H1 (cell line): ENCODE measurements at regions not wholly inside any gene's neighbourhood (a gene's known extent, or its start where the extent isn't known, plus 50 kb on each side); places are given as distances from the start of the nearest gene placed in this dataset.

Source experiments
- BRCA1 ChIP-seq: IDR thresholded peaks from 2 replicates; pipeline ENCODE4 v1.6.1; 2012; ENCODE audit warnings: low read depth, low read length, improper control_type of control experiment
- CEBPB ChIP-seq: IDR thresholded peaks from 2 replicates; pipeline ENCODE4 v1.6.1; 2012; ENCODE audit warnings: low read depth, low read length
- CTBP2 ChIP-seq: IDR thresholded peaks from 2 replicates; pipeline ENCODE4 v1.7.0; 2011; ENCODE audit warnings: borderline replicate concordance, mild to moderate bottlenecking, moderate library complexity, mixed read lengths, low read length; ENCODE audit not compliant: insufficient read depth, insufficient read length
- HDAC2 ChIP-seq, 2 experiments: fragments of 300-600 bp in 1 of 2; sonication (generic) in 1 of 2; IDR thresholded peaks; 2 replicates each; pipeline ENCODE4 v1.6.1; 2011 to 2012; ENCODE audit warnings: low read depth in 2 of 2, low read length in 2 of 2, mild to moderate bottlenecking in 2 of 2, moderate library complexity in 2 of 2, borderline replicate concordance in 1 of 2, inconsistent platforms in 1 of 2
- NANOG ChIP-seq: IDR thresholded peaks from 2 replicates; pipeline ENCODE4 v1.6.1; 2011; ENCODE audit warnings: low read length, low read depth, mild to moderate bottlenecking, inconsistent platforms; ENCODE audit not compliant: insufficient read depth, poor library complexity, severe bottlenecking
- SIX5 ChIP-seq: IDR thresholded peaks from 2 replicates; pipeline ENCODE4 v1.6.1; 2011; ENCODE audit warnings: mild to moderate bottlenecking, low read depth, low read length
- SUZ12 ChIP-seq: fragments of 200-600 bp; sonication (generic); IDR thresholded peaks from 2 replicates; pipeline ENCODE4 v1.6.1; 2012; ENCODE audit warnings: mild to moderate bottlenecking, inconsistent platforms, low read length, moderate library complexity, mixed read lengths

GRCh38 chr7:155204744-155205367 is 92.8 kb upstream of the INSIG1 start (continued):
- TF ChIP-seq NANOG: no peak
- TF ChIP-seq CEBPB: no peak
- TF ChIP-seq SIX5: no peak
- TF ChIP-seq BRCA1: no peak
- TF ChIP-seq HDAC2 (IDR thresholded peaks at IDR 0.05; ENCODE audit: borderline replicate concordance in 1 of 2, low read depth in 2 of 2, low read length in 2 of 2): no peak
- no peak for TF ChIP-seq CTBP2
- no peak for TF ChIP-seq SUZ12
